Activated T-helper 9 cell treated with anti-CD3 and anti-CD28 coated beads, Interleukin-2, amount 50 U/mL, for 16 hours (primary cell): ENCODE measurements at regions not wholly inside any gene's neighbourhood (a gene's known extent, or its start where the extent isn't known, plus 50 kb on each side); places are given as distances from the start of the nearest gene placed in this dataset.
"Not testable (repeated sequence)": the region's sequence is repeated elsewhere in the genome, so short reads cannot be mapped to it uniquely, and the experiment has no call there.

Experiments
- DNase-seq: peaks from one replicate; pipeline ENCODE4 v3.0.0-alpha.2; 2020; ENCODE audit warnings: low read depth

DNA sequence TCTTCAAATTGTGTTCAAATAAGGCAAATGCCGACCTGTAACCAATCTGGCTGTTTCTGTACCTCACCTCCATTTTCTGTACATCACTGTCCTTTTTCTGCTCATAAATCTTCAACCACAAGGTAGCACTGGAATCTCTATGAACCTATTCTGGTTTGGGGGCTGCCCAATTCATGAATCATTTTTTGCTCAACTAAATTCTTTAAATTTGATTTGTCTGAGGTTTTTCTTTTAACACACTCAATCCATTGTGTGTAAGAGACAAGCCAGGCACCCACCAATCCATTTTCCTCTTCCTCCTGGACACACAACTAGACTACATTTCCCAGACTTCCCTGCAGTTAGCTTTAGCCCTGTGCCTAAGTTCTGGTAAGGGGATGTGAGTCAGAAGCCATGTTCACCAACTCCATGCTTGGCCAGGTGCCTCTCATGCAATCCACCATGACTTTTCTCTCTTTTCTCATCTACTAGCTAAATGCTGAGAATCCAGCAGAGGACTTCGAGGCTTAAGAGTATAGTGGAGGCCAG lies 193.2 kb upstream of the KLF3 start:
- no peak for DNase-seq

GRCh38 chr4:38482696-38483095 lies 181.3 kb upstream of the KLF3 start:
- DNase-seq, result no peak

GRCh38 chr4:38483628-38484027 lies 180.4 kb upstream of the KLF3 start:
- DNase-seq, result not testable (repeated sequence)

DNA sequence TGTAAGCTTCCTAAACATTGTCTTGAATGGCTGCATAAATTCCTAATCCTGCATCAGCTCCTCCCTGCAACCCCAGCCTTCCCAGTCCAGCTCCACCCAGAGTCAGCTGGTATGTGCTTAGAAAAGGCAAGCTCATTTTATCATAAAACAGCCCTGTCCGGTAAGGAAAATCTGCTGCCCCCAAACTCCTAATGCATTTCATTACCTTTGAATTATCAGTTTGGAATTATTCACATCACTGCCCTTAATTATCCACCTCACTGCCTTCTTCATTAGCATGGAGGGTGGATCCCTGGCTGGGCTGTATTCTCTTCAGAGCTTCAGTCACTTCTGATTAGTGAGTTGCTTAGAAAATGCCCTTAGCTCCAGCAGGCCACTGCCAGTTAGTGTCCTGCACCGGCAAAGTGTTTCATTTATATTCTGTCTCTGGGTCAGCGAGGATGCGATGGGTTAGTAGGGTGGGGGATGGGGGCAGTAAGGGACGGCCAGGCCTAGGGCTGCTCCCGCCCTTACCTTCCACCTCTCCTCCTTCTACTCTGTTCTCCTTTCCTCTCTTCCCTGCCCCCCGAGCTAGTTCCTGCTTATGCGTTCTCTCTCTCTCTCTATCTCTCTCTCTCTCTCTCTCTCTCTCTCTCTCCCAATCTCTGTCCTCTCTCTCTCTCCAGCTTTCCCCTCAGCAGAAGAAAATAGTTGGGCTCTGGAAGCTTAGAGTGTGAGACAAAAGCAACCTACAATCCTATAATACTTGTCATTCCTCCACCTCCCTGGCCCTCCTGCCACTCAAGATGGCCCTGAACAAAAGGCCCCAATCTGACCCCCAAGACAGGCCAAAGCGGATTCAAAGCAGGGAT lies 174.8 kb upstream of the KLF3 start:
- DNase-seq, result no peak

GRCh38 chr4:38489924-38490639 lies 173.9 kb upstream of the KLF3 start:
- DNase-seq, result no peak

DNA sequence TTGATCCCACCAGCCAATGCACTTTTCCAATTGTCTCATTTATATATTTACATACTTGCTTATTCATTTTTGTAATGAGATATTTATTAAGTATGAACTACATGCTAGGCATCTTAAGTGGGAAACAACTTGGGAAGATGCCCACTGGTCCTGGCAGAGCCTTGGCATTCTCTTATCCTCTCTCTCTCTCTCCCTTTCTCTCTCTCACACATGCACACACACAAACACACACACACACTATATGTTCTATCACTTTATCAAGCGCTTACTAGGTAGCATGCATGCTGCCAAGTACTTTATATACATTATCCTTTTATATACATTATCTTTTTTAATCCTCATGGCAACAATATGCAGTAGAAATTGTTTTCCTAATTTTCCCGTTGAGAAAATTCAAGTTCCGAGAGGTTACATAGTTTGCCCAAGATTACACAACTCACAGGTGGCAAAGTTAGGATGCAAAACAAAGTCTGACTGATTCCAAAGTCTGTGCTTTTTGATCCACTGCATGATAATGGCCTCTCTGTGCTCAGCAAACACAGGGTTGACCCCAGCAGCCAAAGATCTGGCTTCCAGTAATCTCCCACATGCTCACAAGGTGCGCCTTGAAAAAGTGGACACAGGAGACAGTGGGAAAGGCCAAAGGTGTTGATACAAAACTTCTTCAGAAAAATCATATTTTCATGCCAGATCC lies 173.1 kb upstream of the KLF3 start:
- no peak for DNase-seq

- DNase-seq, result no peak
Observed at GRCh38 chr4:38491854-38492478, 172.0 kb upstream of the KLF3 start.

- DNase-seq, result no peak
Observed at GRCh38 chr4:38493066-38493465, 170.9 kb upstream of the KLF3 start.

- DNase-seq, result no peak
Observed at GRCh38 chr4:38495446-38495845, 168.6 kb upstream of the KLF3 start.

DNA sequence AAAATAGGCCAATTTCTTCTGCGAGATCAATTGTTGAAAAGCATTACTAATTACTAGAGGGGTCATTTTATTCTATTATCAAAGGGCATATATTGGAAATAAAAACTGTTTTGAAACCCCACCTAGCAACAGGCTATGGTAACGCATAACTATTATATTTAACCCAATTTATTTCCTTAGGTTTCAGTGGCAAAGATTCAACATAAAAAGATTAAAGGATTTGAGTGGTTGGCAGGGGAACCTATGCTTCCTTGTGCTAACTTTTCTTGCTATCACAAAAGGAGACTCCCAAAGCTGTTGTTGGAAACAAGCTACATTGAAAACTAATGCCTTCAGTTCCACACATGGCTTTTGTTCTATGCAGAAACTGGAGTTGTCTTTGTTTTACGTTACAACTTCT lies 166.9 kb upstream of the KLF3 start:
- DNase-seq, result no peak

DNA sequence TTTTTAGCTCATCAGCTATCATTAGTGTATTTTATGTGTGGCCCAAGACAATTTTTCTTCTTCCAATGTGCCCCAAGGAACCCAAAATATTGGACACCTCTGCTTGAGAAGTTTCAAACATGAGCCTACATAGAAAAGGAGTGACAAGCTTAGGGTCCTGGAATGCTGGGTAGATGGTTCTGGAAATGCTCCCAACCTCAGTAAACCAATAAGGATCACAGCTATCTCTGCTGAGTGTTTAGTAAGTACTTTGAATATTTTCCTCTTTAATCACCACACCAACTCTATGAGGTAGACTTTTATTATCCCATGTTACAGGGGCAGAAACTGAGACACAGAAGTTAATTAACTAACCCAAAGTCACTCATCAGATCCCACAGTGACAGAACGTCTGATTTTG lies 164.9 kb upstream of the KLF3 start:
- DNase-seq, result no peak

DNA sequence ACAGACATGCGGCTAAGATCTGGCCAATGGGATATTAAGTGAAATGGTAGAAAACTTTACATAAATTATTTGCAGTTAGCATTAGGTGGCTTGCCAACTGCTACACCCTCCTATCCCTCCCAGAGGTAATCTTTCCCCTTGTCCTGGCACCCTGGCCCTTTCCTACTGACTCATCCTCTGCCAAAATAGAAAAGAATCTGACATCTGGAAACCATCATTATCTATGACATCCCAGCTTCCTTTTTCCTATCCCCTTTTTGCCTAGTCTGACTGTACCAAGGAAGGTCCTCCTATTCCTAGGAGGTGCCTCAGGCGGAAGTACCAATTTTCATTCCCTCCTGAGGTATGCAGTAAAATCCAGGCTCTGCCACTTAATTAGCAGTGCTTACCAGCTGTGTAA lies 163.6 kb upstream of the KLF3 start:
- DNase-seq, result no peak

- DNase-seq, result no peak
Observed at GRCh38 chr4:38501698-38502097, 162.3 kb upstream of the KLF3 start.

DNA sequence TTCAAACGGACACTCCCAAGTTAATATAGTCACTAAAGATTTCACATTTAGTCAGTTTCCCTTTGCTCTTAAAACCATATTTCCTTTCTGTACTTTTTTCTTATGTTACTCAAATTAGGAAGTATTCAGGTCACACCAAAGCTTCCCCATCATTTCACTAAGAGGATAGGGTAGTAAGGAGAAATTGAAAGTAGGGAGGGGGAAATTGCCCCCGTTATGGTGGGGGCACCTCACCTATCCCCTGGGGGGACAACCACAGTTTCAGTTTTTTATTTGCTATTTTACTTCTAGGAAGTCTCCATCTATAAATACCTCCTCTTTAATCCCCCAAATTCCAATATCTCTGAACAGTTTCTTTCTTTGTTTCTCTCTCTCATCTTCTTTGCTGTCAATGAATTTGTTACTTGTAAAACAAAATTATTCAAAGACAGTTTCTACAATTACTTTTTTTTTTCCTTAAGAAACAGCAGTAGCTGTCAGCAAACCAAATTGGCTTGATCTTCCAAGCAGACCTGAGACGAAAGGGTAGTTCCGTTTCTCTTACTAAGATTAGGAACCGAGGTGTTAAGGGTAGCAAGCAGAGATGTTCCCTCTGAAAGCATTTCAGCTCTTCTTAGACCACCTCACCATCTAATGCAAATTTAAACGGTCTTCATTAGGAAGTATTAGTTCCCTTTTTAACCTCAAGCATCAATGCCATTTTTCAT lies 160.2 kb upstream of the KLF3 start:
- DNase-seq, result no peak

DNA sequence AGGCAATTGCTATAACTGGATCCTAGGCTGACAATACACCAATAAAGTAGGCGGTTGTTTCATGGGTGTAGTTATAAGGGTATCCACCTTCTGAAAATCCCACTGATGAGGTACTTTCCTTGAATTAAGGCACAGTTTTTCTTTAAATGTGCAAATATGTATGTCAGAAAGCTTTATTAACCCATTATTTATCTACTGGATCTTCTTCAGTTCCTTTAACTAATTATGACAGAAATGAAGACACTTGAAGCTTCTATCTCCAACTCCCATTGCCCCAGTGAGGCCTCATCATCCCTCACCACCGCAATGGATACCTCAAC lies 159.6 kb upstream of the KLF3 start:
- DNase-seq, result no peak

DNA sequence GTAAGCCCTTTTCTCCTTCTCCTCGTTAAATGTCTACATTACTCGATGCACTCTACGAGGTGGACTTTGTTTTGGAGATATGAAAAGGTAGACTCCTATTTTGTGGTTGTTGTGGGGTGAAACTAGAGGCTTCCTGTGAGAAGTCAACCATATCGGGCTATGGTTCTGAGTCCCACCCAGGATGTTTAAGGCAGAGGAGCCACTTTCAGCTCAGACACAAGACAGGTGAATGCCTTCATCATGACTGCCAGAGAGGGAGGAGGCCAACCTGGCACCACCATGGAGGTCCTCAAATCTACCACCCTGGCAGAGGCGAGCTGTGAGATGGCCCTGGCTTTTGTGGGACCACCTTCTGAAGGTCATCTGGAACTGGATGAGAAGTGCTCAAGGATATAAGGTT lies 154.4 kb upstream of the KLF3 start:
- DNase-seq, result no peak

DNA sequence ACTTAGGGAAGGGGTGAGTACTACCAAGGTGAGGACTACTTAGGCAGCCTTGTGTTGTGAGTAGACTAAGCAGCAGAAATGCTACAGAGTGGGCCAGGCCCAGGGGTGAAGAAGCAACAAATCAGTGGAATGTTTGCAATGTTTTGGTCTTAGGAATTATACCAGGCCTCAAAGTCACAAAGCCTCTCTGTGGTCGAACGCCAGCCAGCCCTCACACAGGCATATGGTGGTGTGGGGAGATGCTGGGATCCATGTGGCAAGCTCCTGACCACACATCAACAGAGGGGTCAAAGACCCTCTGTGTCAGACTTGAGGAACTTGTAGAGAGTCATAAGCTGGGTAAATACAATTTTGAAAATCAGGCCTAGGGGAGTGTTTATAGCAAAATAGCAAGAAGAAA lies 153.8 kb upstream of the KLF3 start:
- no peak for DNase-seq

DNA sequence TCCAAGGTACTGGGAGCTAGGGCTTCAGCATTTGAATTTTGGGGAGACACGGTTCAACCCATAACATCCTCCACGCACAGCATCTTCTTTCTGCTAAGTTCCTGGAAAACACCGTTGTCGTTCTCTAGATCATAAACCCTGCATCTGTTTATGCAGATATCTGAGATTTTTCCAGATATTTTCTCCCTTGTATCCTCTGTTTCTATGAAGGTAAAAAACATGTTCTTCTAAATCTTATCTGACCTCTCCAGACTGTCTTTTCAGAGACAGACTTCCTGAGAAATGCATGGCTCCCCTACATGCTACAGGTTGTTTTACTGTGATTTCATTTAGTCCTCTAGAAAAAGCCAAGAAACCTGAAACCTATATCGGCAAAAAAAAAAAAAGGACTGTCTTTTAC lies 152.3 kb upstream of the KLF3 start:
- no peak for DNase-seq

DNA sequence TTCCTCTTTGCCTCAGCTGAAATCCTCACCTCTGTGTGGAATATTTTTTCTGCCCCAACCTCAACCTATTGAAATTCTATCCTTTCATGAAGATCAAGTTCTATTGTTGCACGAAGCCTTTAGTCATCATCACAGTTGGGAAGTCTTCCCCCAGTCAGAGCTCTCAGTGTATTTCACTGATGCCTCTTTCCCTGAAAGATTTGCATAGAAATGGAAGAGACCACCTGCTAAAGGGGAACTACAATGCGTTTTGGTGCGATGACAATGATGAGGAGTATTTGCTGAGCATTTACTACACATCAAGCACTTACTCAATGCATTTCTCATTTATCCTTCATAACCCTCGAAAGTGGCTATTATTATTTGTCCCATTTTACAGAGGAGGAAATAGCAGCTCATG lies 151.2 kb upstream of the KLF3 start:
- DNase-seq, result no peak

GRCh38 chr4:38514465-38515146 lies 149.4 kb upstream of the KLF3 start:
- no peak for DNase-seq

DNA sequence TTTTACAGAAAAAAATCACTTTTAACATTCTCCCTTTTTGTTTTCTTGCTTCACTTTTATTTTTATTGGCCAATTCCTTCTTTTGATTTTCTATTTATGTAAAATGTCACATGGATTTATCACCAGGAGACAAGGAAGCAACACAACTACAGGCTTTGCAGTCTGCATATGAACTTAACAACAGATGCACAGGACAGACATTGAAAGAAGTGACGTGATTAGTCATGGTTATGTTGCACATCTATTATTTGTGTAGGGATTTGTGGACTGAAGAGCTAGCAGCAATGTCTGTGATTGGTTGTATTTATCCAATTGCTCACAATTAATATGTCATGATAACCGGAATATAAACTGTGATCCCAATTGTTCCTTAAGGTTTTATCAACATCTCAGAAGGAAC lies 147.8 kb upstream of the KLF3 start:
- no peak for DNase-seq
